Liver (tissue), 8 donors: ENCODE measurements at regions not wholly inside any gene's neighbourhood (a gene's known extent, or its start where the extent isn't known, plus 50 kb on each side); places are given as distances from the start of the nearest gene placed in this dataset.

Experiments used
- DNase-seq: peaks from one replicate; pipeline ENCODE4 v3.0.0-alpha.2; 2017; ENCODE audit warnings: low spot score
- H3K27ac ChIP-seq, 2 donors: one replicate each; pipeline ENCODE4 v1.7.0; 2013; ENCODE audit warnings: inconsistent platforms in 2 of 2, low read length in 2 of 2, control low read depth in 1 of 2, low read depth in 1 of 2, mild to moderate bottlenecking in 1 of 2
- H3K27me3 ChIP-seq, 4 donors: one replicate each; pipeline versions ENCODE4 v1.6.1 to v1.7.0; 2013; ENCODE audit warnings: low read length in 3 of 4, inconsistent platforms in 1 of 4, mild to moderate bottlenecking in 1 of 4, moderate library complexity in 1 of 4; ENCODE audit not compliant: control insufficient read depth in 4 of 4, insufficient read depth in 4 of 4
- H3K36me3 ChIP-seq, 4 donors: one replicate each; pipeline versions ENCODE4 v1.6.1 to v1.7.0; 2013; ENCODE audit warnings: low read length in 3 of 4, mild to moderate bottlenecking in 3 of 4, low read depth in 1 of 4, moderate library complexity in 1 of 4; ENCODE audit not compliant: control insufficient read depth in 4 of 4, insufficient read depth in 3 of 4
- H3K4me1 ChIP-seq, 4 donors: one replicate each; pipeline versions ENCODE4 v1.6.1 to v1.7.0; 2013; ENCODE audit warnings: low read length in 3 of 4, mild to moderate bottlenecking in 3 of 4, moderate library complexity in 1 of 4; ENCODE audit not compliant: control insufficient read depth in 4 of 4, insufficient read depth in 4 of 4
- H3K4me3 ChIP-seq, 3 donors: one replicate each; pipeline versions ENCODE4 v1.6.1 to v1.7.0; 2013; ENCODE audit warnings: low read length in 3 of 3, control low read depth in 1 of 3, low read depth in 1 of 3, mild to moderate bottlenecking in 1 of 3
- H3K9ac ChIP-seq, 2 donors: one replicate each; pipeline ENCODE4 v1.7.0; 2013; ENCODE audit warnings: low read length in 2 of 2, mild to moderate bottlenecking in 2 of 2, moderate library complexity in 2 of 2, control low read depth in 1 of 2, low read depth in 1 of 2
- H3K9me3 ChIP-seq, 4 donors: one replicate each; pipeline versions ENCODE4 v1.6.1 to v1.7.0; 2013; ENCODE audit warnings: low read length in 3 of 4; ENCODE audit not compliant: control insufficient read depth in 4 of 4
- CTCF ChIP-seq: fragments of 150-350 bp; IDR thresholded peaks from 2 replicates; pipeline ENCODE4 v1.5.1; 2017; ENCODE audit warnings: improper control_type of control experiment, low read depth, low read length; ENCODE audit not compliant: missing input control
- EGR1 ChIP-seq, 2 donors: IDR thresholded peaks; 2 replicates each; pipeline ENCODE4 v1.6.1; 2016 to 2018; ENCODE audit warnings: antibody characterized with exemption in 2 of 2, low read depth in 2 of 2
- FOXA1 ChIP-seq: IDR thresholded peaks from 2 replicates; pipeline ENCODE4 v1.6.1; 2016; ENCODE audit warnings: antibody characterized with exemption
- FOXA2 ChIP-seq: IDR thresholded peaks from 2 replicates; pipeline ENCODE4 v1.6.1; 2016; ENCODE audit warnings: antibody characterized with exemption
- GABPA ChIP-seq, 2 donors: IDR thresholded peaks in 1 of 2; conservative IDR thresholded peaks in 1 of 2; 2 replicates each; pipeline ENCODE4 v1.6.1; 2016; ENCODE audit warnings: antibody characterized with exemption in 2 of 2, mild to moderate bottlenecking in 1 of 2, moderate library complexity in 1 of 2
- HNF4A ChIP-seq, 2 donors: conservative IDR thresholded peaks; 2 replicates each; pipeline ENCODE4 v1.6.1; 2016; ENCODE audit warnings: antibody characterized with exemption in 2 of 2, mild to moderate bottlenecking in 2 of 2
- HNF4G ChIP-seq: IDR thresholded peaks from 2 replicates; pipeline ENCODE4 v1.6.1; 2016; ENCODE audit warnings: antibody characterized with exemption
- JUND ChIP-seq, 2 donors: IDR thresholded peaks; 2 replicates each; pipeline ENCODE4 v1.6.1; 2016; ENCODE audit warnings: antibody characterized with exemption in 2 of 2
- MAX ChIP-seq: IDR thresholded peaks from 2 replicates; pipeline ENCODE4 v1.6.1; 2016; ENCODE audit warnings: antibody characterized with exemption
- NR2F2 ChIP-seq: IDR thresholded peaks from 2 replicates; pipeline ENCODE4 v1.6.1; 2016; ENCODE audit warnings: antibody characterized with exemption
- REST ChIP-seq: IDR thresholded peaks from 2 replicates; pipeline ENCODE4 v1.6.1; 2016; ENCODE audit warnings: antibody characterized with exemption, mild to moderate bottlenecking
- SP1 ChIP-seq: IDR thresholded peaks from 2 replicates; pipeline ENCODE4 v1.6.1; 2018; ENCODE audit warnings: antibody characterized with exemption, mild to moderate bottlenecking
- TAF1 ChIP-seq: conservative IDR thresholded peaks from 2 replicates; pipeline ENCODE4 v1.6.1; 2016; ENCODE audit warnings: antibody characterized with exemption, mild to moderate bottlenecking
- YY1 ChIP-seq: IDR thresholded peaks from 2 replicates; pipeline ENCODE4 v1.6.1; 2016; ENCODE audit warnings: antibody characterized with exemption, mild to moderate bottlenecking
- WGBS: extraction: QIAGEN DNeasy Blood & Tissue Kit; methylation state at CpG from one replicate; pipeline ENCODE4 v1.1.7; 2013; 5-methylcytosine and 5-hydroxymethylcytosine counted together
- TF ChIP-seq, protein P1 (sequence below): IDR thresholded peaks from 2 replicates; pipeline ENCODE4 v1.6.1; 2016; ENCODE audit warnings: antibody characterized with exemption
- TF ChIP-seq, protein P2 (sequence below): IDR thresholded peaks from 2 replicates; pipeline ENCODE4 v1.6.1; 2016; ENCODE audit warnings: antibody characterized with exemption
- donor health status: healthy.
- donor health status: healthy.
- donor health status: healthy.
- donor health status: healthy.
- donor health status: healthy.

- no peaks in the 10 kb centered on the region for H3K9me3 ChIP-seq
- no peak overlapping the region for H3K9ac ChIP-seq
- peaks cover 5 to 21% (median 7%) of the 10 kb centered on the region in 4 donors for H3K27me3 ChIP-seq
- no peaks in the 10 kb centered on the region for H3K36me3 ChIP-seq
- DNase-seq = no peak
- H3K4me1 ChIP-seq = no peaks in the 10 kb centered on the region
- no peak overlapping the region for H3K4me3 ChIP-seq
- 12% methylated on average over 8 of the region's 8 CpGs for WGBS
- TF ChIP-seq YY1 (no peak), REST (no peak), HNF4G (no peak), MAX (no peak), EGR1 (IDR thresholded peaks at IDR 0.05; ENCODE audit: low read depth in 2 of 2) (no peak), FOXA1 (no peak), JUND (IDR thresholded peaks at IDR 0.05) (no peak), NR2F2 (no peak), CTCF (no peak)
- TF ChIP-seq, protein P1, sequence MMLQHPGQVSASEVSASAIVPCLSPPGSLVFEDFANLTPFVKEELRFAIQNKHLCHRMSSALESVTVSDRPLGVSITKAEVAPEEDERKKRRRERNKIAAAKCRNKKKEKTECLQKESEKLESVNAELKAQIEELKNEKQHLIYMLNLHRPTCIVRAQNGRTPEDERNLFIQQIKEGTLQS = no peak
- no peak overlapping the region for H3K27ac ChIP-seq
These were observed 222.6 kb upstream of the FOXF1 start for GRCh38 chr16:86287664-86288201.

- TF ChIP-seq MAX = no peak
- TF ChIP-seq FOXA1 = no peak
- TF ChIP-seq TAF1 = no peak
- TF ChIP-seq NR2F2 = no peak
- TF ChIP-seq HNF4A (conservative IDR thresholded peaks at IDR 0.05) = no peak
- no peak for TF ChIP-seq GABPA (IDR thresholded peaks at IDR 0.05 in 1 of 2, conservative IDR thresholded peaks at IDR 0.05 in 1 of 2)
- TF ChIP-seq EGR1 (IDR thresholded peaks at IDR 0.05; ENCODE audit: low read depth in 2 of 2) = no peak
- no peak for TF ChIP-seq YY1
- no peak for TF ChIP-seq CTCF
- TF ChIP-seq HNF4G = no peak
- TF ChIP-seq SP1 = no peak
- no peak for TF ChIP-seq FOXA2
- TF ChIP-seq REST = no peak
- TF ChIP-seq, protein P2, sequence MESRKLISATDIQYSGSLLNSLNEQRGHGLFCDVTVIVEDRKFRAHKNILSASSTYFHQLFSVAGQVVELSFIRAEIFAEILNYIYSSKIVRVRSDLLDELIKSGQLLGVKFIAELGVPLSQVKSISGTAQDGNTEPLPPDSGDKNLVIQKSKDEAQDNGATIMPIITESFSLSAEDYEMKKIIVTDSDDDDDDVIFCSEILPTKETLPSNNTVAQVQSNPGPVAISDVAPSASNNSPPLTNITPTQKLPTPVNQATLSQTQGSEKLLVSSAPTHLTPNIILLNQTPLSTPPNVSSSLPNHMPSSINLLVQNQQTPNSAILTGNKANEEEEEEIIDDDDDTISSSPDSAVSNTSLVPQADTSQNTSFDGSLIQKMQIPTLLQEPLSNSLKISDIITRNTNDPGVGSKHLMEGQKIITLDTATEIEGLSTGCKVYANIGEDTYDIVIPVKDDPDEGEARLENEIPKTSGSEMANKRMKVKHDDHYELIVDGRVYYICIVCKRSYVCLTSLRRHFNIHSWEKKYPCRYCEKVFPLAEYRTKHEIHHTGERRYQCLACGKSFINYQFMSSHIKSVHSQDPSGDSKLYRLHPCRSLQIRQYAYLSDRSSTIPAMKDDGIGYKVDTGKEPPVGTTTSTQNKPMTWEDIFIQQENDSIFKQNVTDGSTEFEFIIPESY = no peak
- no peak for TF ChIP-seq JUND (IDR thresholded peaks at IDR 0.05)
- Histone ChIP-seq H3K36me3 (no peaks in the 10 kb centered on the region), H3K27ac (no peak overlapping the region), H3K9me3 (no peaks in the 10 kb centered on the region), H3K4me3 (no peak overlapping the region), H3K27me3 (peaks cover 5 to 23% (median 7%) of the 10 kb centered on the region in 4 donors), H3K4me1 (no peaks in the 10 kb centered on the region), H3K9ac (no peak overlapping the region)
- DNase-seq = no peak
- WGBS = 16% methylated on average over 19 of the region's 19 CpGs
These were observed 221.5 kb upstream of the FOXF1 start for GRCh38 chr16:86288716-86289294.
